ENCODE measurements at regions not wholly inside any gene's neighbourhood (a gene's known extent, or its start where the extent isn't known, plus 50 kb on each side); places are given as distances from the start of the nearest gene placed in this dataset.
"Not testable (repeated sequence)": the region's sequence is repeated elsewhere in the genome, so short reads cannot be mapped to it uniquely, and the experiment has no call there.

- DNase-seq (ENCODE audit: low read depth); H3K4me3 ChIP-seq (ENCODE audit: low read length): not testable (repeated sequence)
Measured at GRCh38 chr6:67879105-67879904, 755.8 kb upstream of the ADGRB3 start.

- not testable (repeated sequence) for H3K4me3 ChIP-seq (ENCODE audit: low read length)
- peak; percentile 24 for DNase-seq (ENCODE audit: low read depth)
Measured at GRCh38 chr6:67878216-67878615, 756.9 kb upstream of the ADGRB3 start.

GRCh38 chr6:67877288-67877687, 757.8 kb upstream of the ADGRB3 start:
- no peak for TF ChIP-seq CTCF (IDR thresholded peaks at IDR 0.05; ENCODE audit: insufficient read depth, low read depth, low read length, missing control alignments)
- H3K4me3 ChIP-seq (ENCODE audit: low read length), result no peak overlapping the region
- no peak for DNase-seq (ENCODE audit: low read depth)

GRCh38 chr6:67875877-67876383, 759.2 kb upstream of the ADGRB3 start:
- no peak for TF ChIP-seq CTCF (IDR thresholded peaks at IDR 0.05; ENCODE audit: insufficient read depth, low read depth, low read length, missing control alignments)
- DNase-seq (ENCODE audit: low read depth), result no peak
- H3K4me3 ChIP-seq (ENCODE audit: low read length), result no peak overlapping the region

GRCh38 chr6:67870321-67870720, 764.8 kb upstream of the ADGRB3 start:
- TF ChIP-seq CTCF (IDR thresholded peaks at IDR 0.05; ENCODE audit: insufficient read depth, low read depth, low read length, missing control alignments), result no peak
- DNase-seq (ENCODE audit: low read depth), result no peak

GRCh38 chr6:67863346-67863745, 771.7 kb upstream of the ADGRB3 start:
- DNase-seq (ENCODE audit: low read depth), result no peak
- no peak overlapping the region for H3K4me3 ChIP-seq (ENCODE audit: low read length)
- TF ChIP-seq CTCF (IDR thresholded peaks at IDR 0.05; ENCODE audit: insufficient read depth, low read depth, low read length, missing control alignments), result no peak

More at GRCh38 chr6:67870321-67870720, 764.8 kb upstream of the ADGRB3 start:
- no peak overlapping the region for H3K4me3 ChIP-seq (ENCODE audit: low read length)

- DNase-seq (ENCODE audit: low read depth), result no peak
Measured at GRCh38 chr6:67854098-67854497, 781.0 kb upstream of the ADGRB3 start.

More at GRCh38 chr6:67854098-67854497, 781.0 kb upstream of the ADGRB3 start:
- no peak for TF ChIP-seq CTCF (IDR thresholded peaks at IDR 0.05; ENCODE audit: insufficient read depth, low read depth, low read length, missing control alignments)
- no peak overlapping the region for H3K4me3 ChIP-seq (ENCODE audit: low read length)
